CD4-positive, alpha-beta T cell treated with Interferon alpha-2 for 1 hour (primary cell): ENCODE measurements at regions not wholly inside any gene's neighbourhood (a gene's known extent, or its start where the extent isn't known, plus 50 kb on each side); places are given as distances from the start of the nearest gene placed in this dataset.

Experiments
- DNase-seq, 2 donors: peaks; one replicate each; pipeline ENCODE4 v3.0.0-alpha.2; 2020 to 2022

GRCh38 chrX:97766501-97767095 lies 882.9 kb downstream of the RPA4 start:
- DNase-seq, result no peak

DNA sequence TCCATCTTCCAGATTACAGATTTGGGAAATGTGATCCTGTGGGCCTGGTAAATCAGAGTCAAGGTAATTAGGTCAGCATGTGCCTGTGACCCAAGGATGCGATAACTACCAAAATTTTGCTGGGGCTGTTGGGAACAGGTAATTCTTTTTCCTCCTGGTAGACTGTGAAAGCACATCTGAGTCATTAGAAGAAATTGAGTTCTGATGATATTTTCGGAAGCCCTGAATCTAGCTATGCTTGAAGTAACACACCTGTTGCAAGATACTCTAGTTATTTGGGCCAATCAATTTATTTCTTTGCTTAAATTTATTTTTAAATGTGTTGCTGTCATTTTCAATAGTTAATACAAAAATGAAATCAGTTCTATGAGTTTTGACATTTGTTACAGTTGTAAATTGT lies 903.6 kb downstream of the RPA4 start:
- DNase-seq, result no peak

DNA sequence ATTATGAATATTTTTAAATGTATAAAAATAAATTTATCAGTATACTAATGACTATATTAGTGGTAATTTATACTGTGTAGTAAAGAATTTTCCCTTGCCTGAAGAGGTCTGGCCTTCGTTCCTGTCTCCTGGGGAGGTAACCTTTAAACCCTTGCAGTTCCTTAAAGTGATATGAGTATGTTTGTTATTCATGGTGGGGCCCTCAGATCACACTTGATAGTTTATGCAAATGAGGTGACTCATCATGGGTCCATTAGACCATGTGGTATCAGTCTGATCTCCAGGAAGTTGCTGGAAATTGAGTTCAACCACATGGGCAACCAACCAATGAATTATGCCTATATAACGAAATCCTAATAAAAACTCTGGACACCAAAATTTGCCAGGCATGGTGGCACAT lies 904.1 kb downstream of the RPA4 start:
- no peak for DNase-seq

DNA sequence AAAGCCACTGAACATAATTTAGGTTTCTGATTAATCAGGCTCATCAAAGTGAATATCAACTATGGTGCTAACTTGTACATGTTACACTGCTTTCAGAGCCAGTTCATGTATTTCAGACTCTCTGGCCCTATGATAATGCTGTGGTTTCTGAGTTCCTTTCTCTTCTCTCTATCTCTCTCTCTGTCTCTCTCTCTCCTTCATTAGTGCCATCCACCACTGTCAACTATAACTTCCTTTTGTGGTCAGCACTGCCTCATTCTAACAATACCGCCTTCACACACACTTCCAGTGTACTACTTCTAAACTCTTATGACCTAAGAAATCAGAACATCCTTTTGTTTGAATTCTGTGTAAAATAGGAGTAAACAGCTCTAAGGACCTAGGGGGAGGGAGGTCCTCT lies 907.1 kb downstream of the RPA4 start:
- DNase-seq, result no peak

- DNase-seq, result no peak
Observed at GRCh38 chrX:97797076-97797475, 913.4 kb downstream of the RPA4 start.

DNA sequence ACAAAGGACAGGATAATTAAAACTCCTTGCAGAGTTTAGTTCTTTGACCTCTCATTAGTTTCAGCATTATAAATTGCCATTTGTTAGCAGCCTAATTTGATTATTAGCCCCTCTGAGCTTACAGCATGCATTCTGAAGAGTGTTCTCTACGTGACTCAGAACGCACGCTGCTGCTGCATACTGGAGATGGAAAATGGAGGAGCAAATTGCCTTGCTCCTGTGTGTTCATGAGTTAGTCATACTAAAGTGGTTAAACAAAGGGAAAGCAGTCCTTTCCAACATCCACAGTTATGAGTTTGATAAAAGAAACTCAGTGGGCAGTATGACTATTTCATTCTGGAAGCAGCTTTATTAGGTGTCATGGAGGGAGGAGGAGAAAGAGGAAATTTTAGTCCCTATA lies 922.5 kb downstream of the RPA4 start:
- DNase-seq, result no peak

GRCh38 chrX:97806946-97807345 lies 923.2 kb downstream of the RPA4 start:
- no peak for DNase-seq

- no peak for DNase-seq
Observed at GRCh38 chrX:97820170-97820569, 936.5 kb downstream of the RPA4 start.

DNA sequence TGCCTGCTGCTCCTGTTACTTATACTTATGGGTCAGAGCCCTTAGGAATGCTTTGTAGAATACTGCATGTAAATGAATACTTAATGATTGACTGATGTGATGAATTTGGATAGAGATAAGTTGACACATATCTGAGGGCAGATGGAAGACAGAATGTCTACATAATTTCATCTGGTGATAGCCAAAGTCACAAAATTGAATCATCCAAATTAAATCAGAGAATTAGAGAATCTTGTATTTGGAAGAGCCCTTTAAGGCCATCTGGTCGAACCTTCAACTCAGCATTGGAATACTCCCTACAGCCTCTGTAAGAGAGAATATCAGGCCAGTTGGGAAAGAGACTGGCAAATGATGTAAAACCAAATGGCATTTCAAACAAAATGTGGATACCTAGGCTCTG lies 944.8 kb downstream of the RPA4 start:
- no peak for DNase-seq

GRCh38 chrX:97835969-97836368 lies 952.3 kb downstream of the RPA4 start:
- no peak for DNase-seq

DNA sequence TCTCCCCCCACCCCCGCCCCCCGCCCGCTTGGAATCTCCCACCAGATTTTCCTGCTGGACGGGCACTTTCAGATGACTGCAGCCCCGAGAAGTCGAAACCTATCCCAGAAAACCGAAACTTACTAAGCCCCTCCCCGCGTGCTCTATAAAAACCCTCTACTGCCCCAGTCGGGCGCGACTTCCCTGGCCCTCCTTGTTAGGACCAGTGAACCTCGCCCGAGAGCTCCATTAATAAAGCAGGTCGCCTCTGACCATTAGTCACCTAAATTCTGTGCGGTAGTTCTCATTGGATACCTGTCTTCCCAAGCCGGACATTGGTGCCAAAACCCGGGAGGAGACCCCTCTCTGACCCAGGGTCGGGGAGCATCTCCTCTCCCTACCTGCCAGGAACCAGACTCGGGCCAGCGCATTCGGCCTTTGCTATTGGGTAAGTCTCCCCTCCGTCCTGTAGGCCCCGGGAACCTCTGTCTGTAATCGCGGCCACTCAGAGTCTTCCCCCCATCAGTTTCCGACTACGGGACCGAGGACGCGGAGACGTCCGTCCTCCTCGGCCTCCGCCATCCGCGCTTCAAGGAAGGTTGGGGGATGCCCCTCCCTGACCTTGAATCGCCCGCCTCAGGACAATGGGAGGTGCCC lies 958.0 kb downstream of the RPA4 start:
- DNase-seq, result no peak

GRCh38 chrX:97842468-97843199 lies 958.9 kb downstream of the RPA4 start:
- DNase-seq, result no peak

GRCh38 chrX:97843200-97843811 lies 959.6 kb downstream of the RPA4 start:
- DNase-seq, result no peak

GRCh38 chrX:97844161-97844560 lies 960.5 kb downstream of the RPA4 start:
- no peak for DNase-seq

- DNase-seq, result no peak
Observed at GRCh38 chrX:97844943-97845342, 961.2 kb downstream of the RPA4 start.

- DNase-seq, result no peak
Observed at GRCh38 chrX:97845451-97845850, 961.7 kb downstream of the RPA4 start.

- DNase-seq, result no peak
Observed at GRCh38 chrX:97846228-97846627, 962.5 kb downstream of the RPA4 start.

GRCh38 chrX:97846718-97847237 lies 963.1 kb downstream of the RPA4 start:
- DNase-seq, result no peak

GRCh38 chrX:97847885-97848679 lies 964.4 kb downstream of the RPA4 start:
- DNase-seq, result no peak

DNA sequence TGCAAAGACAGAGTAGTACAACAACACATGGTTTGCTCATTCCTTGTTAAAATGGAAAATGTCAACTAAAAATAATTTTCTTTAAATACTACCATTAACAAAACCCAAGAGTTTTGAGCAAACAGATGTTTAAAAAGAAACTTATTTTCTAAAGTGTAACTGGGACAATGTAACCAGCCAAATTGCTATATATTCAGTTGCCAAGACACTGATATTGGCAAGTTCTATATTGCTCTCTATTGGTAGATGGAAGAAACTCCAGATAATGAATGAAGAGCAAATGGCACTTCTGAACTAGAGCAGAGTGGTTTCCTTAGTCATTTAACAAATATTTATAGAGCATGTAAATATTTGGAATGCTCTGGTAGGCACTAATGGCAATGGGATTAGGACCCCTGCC lies 966.2 kb downstream of the RPA4 start:
- no peak for DNase-seq

DNA sequence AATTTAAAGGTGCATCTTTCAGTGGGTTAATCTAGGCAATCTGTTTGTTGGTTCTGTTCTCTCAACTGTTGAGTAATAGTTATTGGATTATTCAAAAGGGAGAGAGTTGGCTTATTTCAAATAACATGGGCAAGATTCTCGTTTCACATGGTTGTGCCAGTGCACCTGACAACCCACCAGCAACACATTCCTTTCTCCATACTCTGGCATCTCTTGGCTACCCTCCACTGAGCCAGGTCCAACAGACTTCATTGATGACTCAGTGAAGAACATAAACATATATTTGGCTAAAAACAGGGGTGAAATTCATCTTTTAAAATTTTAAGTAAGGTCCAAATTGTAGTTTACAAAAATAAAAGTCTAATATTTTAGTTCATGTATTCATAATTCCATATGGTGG lies 967.2 kb downstream of the RPA4 start:
- no peak for DNase-seq

DNA sequence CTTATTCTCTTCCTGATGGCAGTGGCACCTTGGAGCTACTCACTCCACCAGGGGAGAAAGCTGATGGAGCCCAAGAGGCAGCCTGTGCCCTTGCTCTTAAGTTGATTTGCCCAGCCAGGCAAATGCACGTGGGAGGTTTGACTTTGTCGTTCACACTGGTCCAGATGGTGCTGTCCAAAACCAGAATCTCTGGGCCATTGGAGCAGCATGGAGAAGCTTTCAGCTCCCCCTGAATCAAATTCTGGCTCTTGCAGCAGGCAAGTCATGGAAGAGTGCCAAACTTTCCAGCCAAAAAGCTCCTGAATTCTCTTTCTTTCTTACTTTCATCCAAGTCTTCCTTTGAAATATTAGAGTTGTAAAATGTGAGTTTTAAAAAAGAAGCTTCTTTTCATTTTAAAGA lies 970.4 kb downstream of the RPA4 start:
- no peak for DNase-seq

- DNase-seq, result no peak
Observed at GRCh38 chrX:97858592-97858991, 974.9 kb downstream of the RPA4 start.
